Mucosa of gallbladder (tissue), 1 donor: ENCODE measurements at regions not wholly inside any gene's neighbourhood (a gene's known extent, or its start where the extent isn't known, plus 50 kb on each side); places are given as distances from the start of the nearest gene placed in this dataset.

Experiments
- DNase-seq: peaks from one replicate; pipeline ENCODE4 v3.0.0-alpha.2; 2020; ENCODE audit warnings: low spot score
- donor health status: DM: no; HTN: no; CAD: no.

DNA sequence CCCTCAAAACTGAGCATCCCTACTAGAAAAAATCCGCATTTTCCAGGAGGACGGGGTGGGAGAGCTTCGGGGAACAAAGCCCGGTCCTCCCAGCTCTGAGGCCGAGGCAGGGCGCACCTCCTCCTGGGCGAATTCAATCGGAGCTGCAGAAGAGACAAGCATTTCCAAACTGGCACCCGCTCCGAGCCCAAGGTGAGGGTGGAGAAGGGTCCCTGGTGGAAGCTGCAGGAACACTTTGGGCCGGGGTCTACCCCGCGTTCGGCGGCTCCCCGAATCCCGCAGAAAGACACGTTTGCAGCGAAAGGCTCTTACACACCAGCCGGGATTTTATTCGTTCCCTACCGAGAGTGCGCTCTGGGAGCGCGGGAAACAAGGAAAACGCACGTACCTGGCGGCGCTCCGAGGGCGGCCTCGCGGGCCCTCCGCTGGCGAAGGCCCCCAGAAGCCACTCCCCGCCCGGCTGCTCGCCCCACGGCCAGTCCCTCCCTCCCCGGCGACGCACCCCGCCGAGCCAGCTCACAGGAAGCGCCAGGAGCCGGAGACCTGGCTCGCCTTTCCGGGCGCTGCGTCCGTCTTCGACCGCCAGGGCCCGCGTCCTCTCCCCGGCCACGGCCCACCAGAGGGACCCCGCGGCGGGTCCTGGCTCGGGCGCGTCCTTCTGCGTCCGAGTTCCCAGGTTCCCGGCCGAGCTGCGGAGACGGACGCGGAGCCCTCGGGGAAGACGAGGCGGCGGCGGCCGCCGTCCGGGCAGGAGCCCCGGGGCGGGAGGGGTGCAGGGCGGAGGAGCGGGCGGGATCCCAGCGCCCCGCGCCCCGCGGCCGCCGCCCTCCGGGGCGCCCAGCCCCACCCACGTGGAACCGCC is 49.8 kb upstream of the BAHCC1 start:
- peak; percentile 85 for DNase-seq
